ENCODE measurements at regions not wholly inside any gene's neighbourhood (a gene's known extent, or its start where the extent isn't known, plus 50 kb on each side); places are given as distances from the start of the nearest gene placed in this dataset.

GRCh38 chrX:13476384-13476783, 93.0 kb upstream of the EGFL6 start:
- no peak for DNase-seq (ENCODE audit: low spot score)
- Histone ChIP-seq H3K4me1 (ENCODE audit: insufficient read depth, low read length) (no peaks in the 10 kb centered on the region), H3K9ac (ENCODE audit: insufficient read depth, low read depth, low read length) (no peak overlapping the region), H3K4me3 (replicated peaks in 1 of 3; ENCODE audit: insufficient read depth in 1 of 3, low read depth in 2 of 3, low read length in 3 of 3) (no peak overlapping the region), H3K27ac (ENCODE audit: extremely low read length, insufficient read depth, low read length) (no peak overlapping the region), H3K79me2 (ENCODE audit: insufficient read depth, low read length) (no peaks in the 10 kb centered on the region), H2AFZ (ENCODE audit: low read length) (no peak overlapping the region), H3K9me3 (ENCODE audit: low read length) (no peaks in the 10 kb centered on the region), H3K4me2 (ENCODE audit: low read depth, low read length) (no peak overlapping the region), H3K27me3 (ENCODE audit: control insufficient read depth in 1 of 2, insufficient read depth in 2 of 2, low read length in 2 of 2) (no peaks in the 10 kb centered on the region), H4K20me1 (ENCODE audit: insufficient read depth, low read length) (no peaks in the 10 kb centered on the region), H3K36me3 (replicated peaks in 1 of 2; ENCODE audit: control insufficient read depth in 1 of 2, insufficient read depth in 2 of 2, low read length in 2 of 2) (no peaks in the 10 kb centered on the region)
- TF ChIP-seq ZNF776 (CRISPR knock-in tag; IDR thresholded peaks at IDR 0.05) (no peak), GLI4 (CRISPR knock-in tag; IDR thresholded peaks at IDR 0.05; ENCODE audit: borderline replicate concordance) (no peak), PTBP1 (IDR thresholded peaks at IDR 0.05; ENCODE audit: low read depth, low read length, poor library complexity, severe bottlenecking) (no peak), XBP1 (CRISPR knock-in tag; IDR thresholded peaks at IDR 0.05) (no peak), RBAK (CRISPR knock-in tag; IDR thresholded peaks at IDR 0.05) (no peak), PRMT3 (CRISPR knock-in tag; IDR thresholded peaks at IDR 0.05; ENCODE audit: borderline replicate concordance, low read depth) (no peak), KMT2B (CRISPR knock-in tag; IDR thresholded peaks at IDR 0.05) (no peak), FIP1L1 (IDR thresholded peaks at IDR 0.05; ENCODE audit: borderline replicate concordance, insufficient read depth, low read depth, low read length) (no peak), NFATC3 (CRISPR knock-in tag; IDR thresholded peaks at IDR 0.05) (no peak)
- ChIA-PET POLR2A (no interaction called here), CTCF (ENCODE audit: low intra/inter-chr PET ratio, low total read pairs) (no interaction called here)
- WGBS (ENCODE audit: low lambda C conversion rate), result 13% methylated on average over 2 of the region's 4 CpGs
- BruUV-seq (replicated peaks), result no TSS peak
- no peak for FAIRE-seq
- intact Hi-C loops (cut with micrococcal nuclease; ENCODE audit: unreplicated experiment), result no loop called here
- in situ Hi-C loops (cut with HindIII; ENCODE audit: extremely low pct_ligation_motif_present, low pct_unique_long_range_greater_than_20kb), result loop anchor here (25.0 kb wide), 1 partner anchor 414 kb away; no protein-coding TSS in a partner anchor
- no peak for ATAC-seq

- H3K36me3 ChIP-seq (replicated peaks in 1 of 2; ENCODE audit: control insufficient read depth in 1 of 2, insufficient read depth in 2 of 2, low read length in 2 of 2), result no peaks in the 10 kb centered on the region
- no TSS peak for BruUV-seq (replicated peaks)
- FAIRE-seq, result no peak
- H3K4me1 ChIP-seq (ENCODE audit: insufficient read depth, low read length), result no peaks in the 10 kb centered on the region
- no peak for TF ChIP-seq GATAD1 (CRISPR knock-in tag; IDR thresholded peaks at IDR 0.05)
- TF ChIP-seq HMG20B (CRISPR knock-in tag; conservative IDR thresholded peaks at IDR 0.05), result no peak
- no peak for TF ChIP-seq ZSCAN31 (CRISPR knock-in tag; IDR thresholded peaks at IDR 0.05; ENCODE audit: low read depth)
- TF ChIP-seq ZNF772 (CRISPR knock-in tag; IDR thresholded peaks at IDR 0.05), result no peak
- no peak for TF ChIP-seq LBX2 (CRISPR knock-in tag; IDR thresholded peaks at IDR 0.05; ENCODE audit: borderline replicate concordance)
- no peak for TF ChIP-seq KAT8 (CRISPR knock-in tag; IDR thresholded peaks at IDR 0.05)
- no peak for TF ChIP-seq ZNF775 (CRISPR knock-in tag; IDR thresholded peaks at IDR 0.05; ENCODE audit: borderline replicate concordance)
- TF ChIP-seq ZNF747 (CRISPR knock-in tag; IDR thresholded peaks at IDR 0.05; ENCODE audit: borderline replicate concordance), result no peak
- TF ChIP-seq ZNF704 (CRISPR knock-in tag; IDR thresholded peaks at IDR 0.05; ENCODE audit: borderline replicate concordance), result no peak
- TF ChIP-seq ZNF713 (CRISPR knock-in tag; IDR thresholded peaks at IDR 0.05), result no peak
- 53% methylated on average over 4 of the region's 4 CpGs for WGBS (ENCODE audit: low lambda C conversion rate)
- no peak for ATAC-seq
- H3K4me3 ChIP-seq (replicated peaks in 1 of 3; ENCODE audit: insufficient read depth in 1 of 3, low read depth in 2 of 3, low read length in 3 of 3), result no peak overlapping the region
- H4K20me1 ChIP-seq (ENCODE audit: insufficient read depth, low read length), result no peaks in the 10 kb centered on the region
- H3K79me2 ChIP-seq (ENCODE audit: insufficient read depth, low read length), result no peaks in the 10 kb centered on the region
- H3K9ac ChIP-seq (ENCODE audit: insufficient read depth, low read depth, low read length), result no peak overlapping the region
- no peak overlapping the region for H3K4me2 ChIP-seq (ENCODE audit: low read depth, low read length)
- H2AFZ ChIP-seq (ENCODE audit: low read length), result no peak overlapping the region
- no peak for DNase-seq (ENCODE audit: low spot score)
- no peaks in the 10 kb centered on the region for H3K9me3 ChIP-seq (ENCODE audit: low read length)
- intact Hi-C loops (cut with micrococcal nuclease; ENCODE audit: unreplicated experiment), result no loop called here
- in situ Hi-C loops (cut with HindIII; ENCODE audit: extremely low pct_ligation_motif_present, low pct_unique_long_range_greater_than_20kb), result no loop called here
- H3K27me3 ChIP-seq (ENCODE audit: control insufficient read depth in 1 of 2, insufficient read depth in 2 of 2, low read length in 2 of 2), result no peaks in the 10 kb centered on the region
- ChIA-PET POLR2A (no interaction called here), CTCF (ENCODE audit: low intra/inter-chr PET ratio, low total read pairs) (no interaction called here)
- H3K27ac ChIP-seq (ENCODE audit: extremely low read length, insufficient read depth, low read length), result no peak overlapping the region
Measured at GRCh38 chrX:13474164-13474516, 95.3 kb upstream of the EGFL6 start.

Measured in HepG2 (cell line).